Smooth muscle cell (in vitro differentiated cells): ENCODE measurements at regions not wholly inside any gene's neighbourhood (a gene's known extent, or its start where the extent isn't known, plus 50 kb on each side); places are given as distances from the start of the nearest gene placed in this dataset.

Experiments used
- DNase-seq: peaks from one replicate; lab custom pipeline; 2025; ENCODE audit not compliant: unreplicated experiment; lab: John Stamatoyannopoulos, UW
- H2AFZ ChIP-seq: fragments of 200-600 bp; sonication (generic); 2 replicates; pipeline ENCODE4 v1.6.0; 2016; ENCODE audit warnings: antibody characterized with exemption, low read depth, mild to moderate bottlenecking
- H3F3A ChIP-seq: fragments of 200-600 bp; sonication (generic); 2 replicates; pipeline ENCODE4 v1.6.0; 2017; ENCODE audit warnings: antibody characterized with exemption, low read depth
- H3K27ac ChIP-seq: fragments of 200-600 bp; sonication (generic); 2 replicates; pipeline ENCODE4 v1.5.1; 2016; ENCODE audit warnings: low read depth, mild to moderate bottlenecking
- H3K27me3 ChIP-seq: fragments of 200-600 bp; sonication (generic); 2 replicates; pipeline ENCODE4 v1.6.1; 2016; ENCODE audit warnings: low read depth, mild to moderate bottlenecking
- H3K36me3 ChIP-seq: fragments of 200-600 bp; sonication (generic); 2 replicates; pipeline ENCODE4 v1.5.1; 2016; ENCODE audit warnings: low read depth
- H3K4me1 ChIP-seq: fragments of 200-600 bp; sonication (generic); 2 replicates; pipeline ENCODE4 v1.5.1; 2016; ENCODE audit warnings: low read depth
- H3K4me2 ChIP-seq: fragments of 200-600 bp; sonication (generic); 2 replicates; pipeline ENCODE4 v1.6.0; 2016; ENCODE audit warnings: mild to moderate bottlenecking
- H3K4me3 ChIP-seq: fragments of 200-600 bp; sonication (generic); 2 replicates; pipeline ENCODE4 v1.5.1; 2016; ENCODE audit warnings: mild to moderate bottlenecking
- H3K79me2 ChIP-seq: fragments of 200-600 bp; sonication (generic); 2 replicates; pipeline ENCODE4 v1.6.0; 2016; ENCODE audit warnings: low read depth, mild to moderate bottlenecking
- H3K9ac ChIP-seq: fragments of 200-600 bp; sonication (generic); 2 replicates; pipeline ENCODE4 v1.6.0; 2016; ENCODE audit warnings: low read depth
- H3K9me3 ChIP-seq: fragments of 200-600 bp; sonication (generic); replicated peaks from 2 replicates; pipeline ENCODE4 v1.5.1; 2016; ENCODE audit warnings: low read depth
- H4K20me1 ChIP-seq: fragments of 200-600 bp; sonication (generic); 2 replicates; pipeline ENCODE4 v1.6.0; 2016; ENCODE audit warnings: low read depth
- CTCF ChIP-seq: fragments of 200-600 bp; sonication (generic); IDR thresholded peaks from 2 replicates; pipeline ENCODE4 v1.5.1; 2017; ENCODE audit warnings: borderline replicate concordance, mild to moderate bottlenecking, antibody characterized with exemption; ENCODE audit not compliant: insufficient read depth, poor library complexity, severe bottlenecking
- WGBS: methylation state at CpG from one replicate; pipeline ENCODE4 v1.1.7; 2016; ENCODE audit warnings: low lambda C conversion rate; 5-methylcytosine and 5-hydroxymethylcytosine counted together

- TF ChIP-seq CTCF: peak; percentile 71
- no peak for DNase-seq
- no peak overlapping the region for H2AFZ ChIP-seq
- H3K27me3 ChIP-seq: peaks cover 3% of the 10 kb centered on the region
- H3K79me2 ChIP-seq: no peaks in the 10 kb centered on the region
- H3K36me3 ChIP-seq: no peaks in the 10 kb centered on the region
- no peaks in the 10 kb centered on the region for H3K9me3 ChIP-seq
- no peak overlapping the region for H3K9ac ChIP-seq
- no peak overlapping the region for H3K27ac ChIP-seq
- no peak overlapping the region for H3K4me3 ChIP-seq
- 23% methylated on average over 5 of the region's 5 CpGs for WGBS
- H3K4me1 ChIP-seq: no peaks in the 10 kb centered on the region
- H3F3A ChIP-seq: no peaks in the 10 kb centered on the region
- no peak overlapping the region for H3K4me2 ChIP-seq
- H4K20me1 ChIP-seq: no peaks in the 10 kb centered on the region
Observed at GRCh38 chr5:42057254-42057690, 132.2 kb downstream of the FBXO4 start.

GRCh38 chr5:42059291-42059690, 134.2 kb downstream of the FBXO4 start:
- no peak for TF ChIP-seq CTCF
- no peaks in the 10 kb centered on the region for H3K36me3 ChIP-seq
- H3K27me3 ChIP-seq: no peaks in the 10 kb centered on the region
- H3K4me2 ChIP-seq: no peak overlapping the region
- H3K79me2 ChIP-seq: no peaks in the 10 kb centered on the region
- no peaks in the 10 kb centered on the region for H3K4me1 ChIP-seq
- H3F3A ChIP-seq: no peaks in the 10 kb centered on the region
- H3K27ac ChIP-seq: no peak overlapping the region
- no peak overlapping the region for H3K9ac ChIP-seq
- H3K9me3 ChIP-seq: no peaks in the 10 kb centered on the region
- H4K20me1 ChIP-seq: no peaks in the 10 kb centered on the region
- H2AFZ ChIP-seq: no peak overlapping the region
- 85% methylated on average over 3 of the region's 3 CpGs for WGBS
- no peak for DNase-seq
- H3K4me3 ChIP-seq: no peak overlapping the region

GRCh38 chr5:42059778-42060464, 134.8 kb downstream of the FBXO4 start:
- Histone ChIP-seq H2AFZ (no peak overlapping the region), H4K20me1 (no peaks in the 10 kb centered on the region), H3K27ac (no peak overlapping the region), H3K9ac (no peak overlapping the region), H3K4me1 (no peaks in the 10 kb centered on the region), H3K4me2 (no peak overlapping the region), H3K79me2 (no peaks in the 10 kb centered on the region), H3F3A (no peaks in the 10 kb centered on the region), H3K4me3 (no peak overlapping the region), H3K36me3 (no peaks in the 10 kb centered on the region), H3K27me3 (no peaks in the 10 kb centered on the region), H3K9me3 (no peaks in the 10 kb centered on the region)
- TF ChIP-seq CTCF: no peak
- 92% methylated on average over 16 of the region's 16 CpGs for WGBS
- DNase-seq: no peak

GRCh38 chr5:42061121-42061520, 136.0 kb downstream of the FBXO4 start:
- Histone ChIP-seq H3K36me3 (no peaks in the 10 kb centered on the region), H3K4me3 (no peak overlapping the region), H3K4me2 (no peak overlapping the region), H4K20me1 (no peaks in the 10 kb centered on the region), H3F3A (no peaks in the 10 kb centered on the region), H3K27me3 (no peaks in the 10 kb centered on the region), H3K9ac (no peak overlapping the region), H3K79me2 (no peaks in the 10 kb centered on the region), H3K27ac (no peak overlapping the region), H3K9me3 (no peaks in the 10 kb centered on the region), H3K4me1 (no peaks in the 10 kb centered on the region), H2AFZ (no peak overlapping the region)
- no peak for DNase-seq
- TF ChIP-seq CTCF: no peak
- 81% methylated on average over 3 of the region's 3 CpGs for WGBS
